DOHH2 (cell line): ENCODE measurements at regions not wholly inside any gene's neighbourhood (a gene's known extent, or its start where the extent isn't known, plus 50 kb on each side); places are given as distances from the start of the nearest gene placed in this dataset.

Experiments
- CTCF ChIP-seq: fragments of 200-600 bp; sonication (generic); IDR thresholded peaks from one replicate; pipeline ENCODE4 v1.5.1; 2014; ENCODE audit warnings: antibody characterized with exemption, mild to moderate bottlenecking, low read depth, low read length; ENCODE audit not compliant: poor library complexity, severe bottlenecking
- EZH2phosphoT487 ChIP-seq: fragments of 200-600 bp; sonication (generic); IDR thresholded peaks from 2 replicates; pipeline ENCODE4 v1.6.1; 2017; ENCODE audit warnings: borderline replicate concordance, mild to moderate bottlenecking, antibody characterized with exemption, low read length, moderate library complexity, mixed read lengths

- no peak for TF ChIP-seq CTCF
- TF ChIP-seq EZH2phosphoT487, result no peak
Measured at GRCh38 chr10:131018886-131019500, 292.5 kb downstream of the TCERG1L start.
